HG02981 (cell line): ENCODE measurements at regions not wholly inside any gene's neighbourhood (a gene's known extent, or its start where the extent isn't known, plus 50 kb on each side); places are given as distances from the start of the nearest gene placed in this dataset.
"Not testable (repeated sequence)": the region's sequence is repeated elsewhere in the genome, so short reads cannot be mapped to it uniquely, and the experiment has no call there.

Source experiments
- ATAC-seq: cut with Tn5 transposase; IDR thresholded peaks from one replicate; pipeline ENCODE4 v1.9.1; 2021; ENCODE audit warnings: mild to moderate bottlenecking, moderate library complexity; ENCODE audit not compliant: unreplicated experiment

- ATAC-seq = peak; percentile 91
Observed at GRCh38 chr16:10312784-10313724, 72.8 kb upstream of the ATF7IP2 start.

DNA sequence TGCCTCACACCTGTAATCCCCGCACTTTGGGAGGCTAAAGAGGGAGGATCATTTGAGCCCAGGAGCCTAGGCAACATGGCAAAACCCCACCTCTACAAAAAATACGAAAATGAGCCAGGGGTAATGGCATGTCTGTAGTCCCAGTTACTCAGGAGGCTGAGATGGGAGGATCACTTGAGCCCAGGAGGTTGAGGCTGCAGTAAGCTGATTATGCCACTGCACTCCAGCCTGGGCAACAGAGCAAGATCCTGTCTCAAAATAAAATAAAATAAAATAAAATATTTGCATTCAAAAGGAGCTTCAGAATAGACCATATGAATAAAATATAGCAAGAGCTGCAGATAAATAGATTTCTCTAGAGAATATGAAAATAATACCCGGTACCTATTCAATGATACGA lies 71.5 kb upstream of the ATF7IP2 start:
- no peak for ATAC-seq

DNA sequence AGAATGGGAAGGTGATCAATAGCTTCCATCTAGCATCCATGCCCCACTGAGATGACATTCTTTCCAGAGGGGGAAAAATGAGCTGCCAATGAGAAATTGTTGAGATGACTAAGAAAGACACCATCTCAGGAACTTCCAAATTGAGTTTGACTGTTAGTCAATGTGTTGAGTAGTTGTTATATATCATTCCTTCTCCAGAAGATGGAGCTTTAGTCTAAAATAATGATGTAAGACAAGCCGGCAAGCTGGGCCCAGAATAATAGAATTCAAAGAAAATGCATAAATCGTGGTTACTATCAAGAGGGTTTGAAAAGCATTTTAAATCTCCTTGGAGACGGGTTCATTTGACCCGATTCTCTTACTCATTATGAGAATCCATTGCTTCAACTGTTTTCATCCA lies 71.0 kb upstream of the ATF7IP2 start:
- ATAC-seq = no peak

GRCh38 chr16:10317425-10318001 lies 68.3 kb upstream of the ATF7IP2 start:
- ATAC-seq = no peak

DNA sequence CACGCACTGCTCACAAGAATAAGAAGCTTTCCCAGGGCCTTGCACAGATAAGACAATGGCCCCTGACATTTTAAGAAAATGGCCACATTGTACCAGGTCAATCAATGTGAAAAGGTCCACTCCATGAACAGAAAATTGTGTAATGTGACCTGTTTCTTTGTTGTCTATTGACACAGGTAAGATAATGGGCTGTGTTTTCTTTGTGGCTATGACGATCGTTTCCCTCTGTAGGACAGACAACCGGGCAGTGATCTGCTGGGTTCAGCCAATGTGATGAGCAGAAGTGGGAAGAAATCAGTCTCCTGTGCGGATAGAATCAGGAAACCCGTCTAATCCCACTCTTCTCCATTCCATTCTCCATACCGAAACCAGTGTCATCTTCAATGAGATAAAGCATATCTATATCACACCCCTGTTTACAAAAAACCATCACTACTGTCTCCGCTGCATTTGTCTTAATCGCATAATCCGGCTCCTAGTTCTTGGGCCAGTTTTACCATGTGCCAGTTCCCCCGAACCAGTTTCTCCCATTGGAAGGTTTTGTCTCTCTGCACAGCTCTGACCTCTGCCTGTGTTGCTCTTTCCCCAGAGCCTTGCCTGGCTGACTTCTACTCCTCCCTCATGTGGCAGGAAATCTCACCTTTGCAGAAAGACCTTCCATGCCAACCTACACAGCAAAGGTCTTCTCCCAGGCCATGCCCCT lies 66.9 kb upstream of the ATF7IP2 start:
- ATAC-seq = no peak

- no peak for ATAC-seq
Observed at GRCh38 chr16:10321407-10322387, 64.2 kb upstream of the ATF7IP2 start.

GRCh38 chr16:10322723-10323527 lies 62.9 kb upstream of the ATF7IP2 start:
- ATAC-seq = no peak

DNA sequence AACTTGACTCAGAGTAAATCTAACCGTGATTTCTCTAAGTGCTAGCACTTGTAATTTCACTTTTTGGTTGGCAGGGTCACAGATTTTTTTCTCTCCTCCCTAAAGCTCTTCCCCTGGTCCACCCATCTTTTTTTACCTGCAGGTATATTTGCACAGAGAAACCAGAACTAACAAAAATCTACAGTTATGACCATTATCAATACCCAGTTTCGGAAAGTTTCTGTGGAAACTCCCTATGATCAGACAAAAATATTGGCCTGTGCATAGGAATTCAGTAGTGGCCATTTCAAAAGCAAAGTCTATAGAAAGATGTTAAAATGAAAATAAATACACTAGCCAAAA lies 62.4 kb upstream of the ATF7IP2 start:
- ATAC-seq = no peak

DNA sequence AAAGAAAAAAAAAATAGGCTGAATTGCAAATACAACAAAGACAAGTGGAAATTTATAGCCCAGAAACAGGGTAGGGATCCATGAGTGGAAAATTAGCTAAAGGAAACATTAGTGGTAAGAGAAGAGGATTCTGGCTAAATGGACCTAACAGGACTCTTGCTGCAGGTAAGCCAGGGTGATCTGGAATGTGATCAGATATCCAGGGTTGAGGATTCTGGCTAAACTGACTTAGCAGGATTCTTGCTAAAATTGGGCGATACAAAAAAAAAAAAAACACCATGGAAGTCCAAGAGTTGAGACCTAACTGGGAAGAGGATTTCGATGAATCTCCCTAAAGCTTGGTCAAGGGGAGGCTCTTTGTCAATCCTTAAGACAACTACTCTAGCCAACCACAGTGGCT lies 61.7 kb upstream of the ATF7IP2 start:
- ATAC-seq = no peak

GRCh38 chr16:10325783-10326543 lies 59.9 kb upstream of the ATF7IP2 start:
- ATAC-seq = no peak

GRCh38 chr16:10326647-10327046 lies 59.2 kb upstream of the ATF7IP2 start:
- no peak for ATAC-seq

GRCh38 chr16:10328291-10328690 lies 57.6 kb upstream of the ATF7IP2 start:
- not testable (repeated sequence) for ATAC-seq

DNA sequence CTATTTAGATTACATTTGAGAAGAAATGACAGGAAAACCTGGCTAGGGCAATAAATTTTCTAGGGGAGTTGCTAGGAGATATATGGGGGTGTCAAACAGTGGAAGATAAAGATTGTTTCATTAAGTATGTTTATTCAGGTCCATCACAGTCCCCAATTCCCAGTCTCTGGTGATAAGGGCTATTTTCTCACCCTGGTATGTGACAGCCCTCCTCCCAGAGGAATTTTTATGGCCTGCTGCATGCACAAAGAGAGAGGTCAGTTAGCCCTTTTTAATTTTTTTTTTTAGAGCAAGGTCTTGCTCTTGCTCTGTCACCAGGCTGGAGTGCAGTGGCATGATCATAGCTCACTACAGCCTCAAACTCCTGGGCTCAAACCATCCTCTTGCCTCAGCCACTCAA lies 53.6 kb upstream of the ATF7IP2 start:
- no peak for ATAC-seq

- ATAC-seq = no peak
Observed at GRCh38 chr16:10332775-10333174, 53.1 kb upstream of the ATF7IP2 start.

GRCh38 chr16:10333321-10334032 lies 52.4 kb upstream of the ATF7IP2 start:
- ATAC-seq = no peak

- no peak for ATAC-seq
Observed at GRCh38 chr16:10335681-10336080, 50.2 kb upstream of the ATF7IP2 start.
